ENCODE measurements at regions not wholly inside any gene's neighbourhood (a gene's known extent, or its start where the extent isn't known, plus 50 kb on each side); places are given as distances from the start of the nearest gene placed in this dataset.

DNA sequence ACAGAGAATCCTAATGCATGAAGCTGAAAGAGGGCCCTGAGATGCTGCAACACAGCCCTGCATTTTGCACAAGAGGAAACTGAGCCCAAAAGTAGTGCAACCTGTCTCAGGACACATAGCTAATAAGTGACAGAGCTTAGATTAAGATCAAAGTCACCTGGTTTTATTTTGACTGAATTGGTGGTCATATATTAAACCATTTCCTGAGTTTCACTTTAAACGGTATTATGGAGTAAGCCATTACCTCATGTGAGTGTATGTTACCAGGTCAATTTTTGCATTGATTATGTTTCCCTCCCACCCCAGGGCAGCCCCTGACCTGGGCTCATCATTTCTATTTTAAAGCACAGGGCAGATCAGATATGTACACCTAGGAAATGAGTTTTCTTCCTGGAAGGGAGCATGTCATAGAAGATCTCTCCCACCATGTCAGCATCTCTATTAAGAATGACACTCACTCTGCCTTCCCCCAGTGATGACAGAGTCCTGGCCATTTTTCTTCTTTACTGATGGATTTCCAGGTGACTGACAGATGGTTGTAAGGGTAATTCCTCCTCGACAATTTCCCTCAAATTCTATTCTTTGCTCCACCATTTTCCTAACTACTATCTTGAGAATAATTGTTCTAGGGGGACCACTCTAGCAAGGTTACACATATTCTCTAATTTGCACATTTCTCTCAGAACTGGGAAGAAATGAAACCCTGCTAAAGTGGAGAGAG lies 441.3 kb upstream of the SLC14A2 start:
- in situ Hi-C loops (cut with MboI; ENCODE audit: low sequenced_read_pairs) = no loop called here
- Histone ChIP-seq H3K27me3 (ENCODE audit: control insufficient read depth, insufficient read depth, low read length) (no peaks in the 10 kb centered on the region; the same call in 1 of the 2 replicates), H4K20me1 (ENCODE audit: insufficient read depth, low read length) (no peaks in the 10 kb centered on the region; the same call in 1 of the 2 replicates), H3K23ac (ENCODE audit: low read depth, low read length) (no peak overlapping the region), H3K9me3 (ENCODE audit: control insufficient read depth, insufficient read depth, low read length) (no peaks in the 10 kb centered on the region), H4K5ac (ENCODE audit: low read depth, low read length) (no peak overlapping the region), H2BK120ac (ENCODE audit: low read depth, low read length) (no peak overlapping the region), H2AK9ac (replicated peaks; ENCODE audit: low read depth, low read length, poor library complexity) (no peak overlapping the region), H3K9ac (ENCODE audit: low read depth, low read length) (no peak overlapping the region), H3K9me1 (ENCODE audit: insufficient read depth, low read length) (peaks cover 4% of the 10 kb centered on the region), H3K4me2 (ENCODE audit: low read depth, low read length) (no peak overlapping the region), H2AK5ac (ENCODE audit: low read depth, low read length) (no peak overlapping the region), H3K4me1 (ENCODE audit: control insufficient read depth, insufficient read depth, low read length) (peaks cover 5% of the 10 kb centered on the region), H3K18ac (ENCODE audit: low read depth, low read length) (no peak overlapping the region), H2BK5ac (ENCODE audit: low read depth, low read length, poor library complexity, severe bottlenecking) (no peak overlapping the region), H4K91ac (ENCODE audit: insufficient read depth, low read depth, low read length) (no peak overlapping the region), H3K14ac (replicated peaks; ENCODE audit: low read depth, low read length) (no peak overlapping the region), H2AFZ (replicated peaks; ENCODE audit: low read length, poor library complexity) (no peak overlapping the region), H2BK15ac (ENCODE audit: low read depth, low read length) (no peak overlapping the region), H3K4me3 (ENCODE audit: insufficient read depth, low read depth, low read length) (no peak overlapping the region), H3K4ac (ENCODE audit: low read depth, low read length) (no peak overlapping the region), H3K56ac (ENCODE audit: extremely low read depth, insufficient read depth, low read length) (no peak overlapping the region), H4K8ac (ENCODE audit: low read depth in 2 of 2, low read length in 2 of 2) (no peak overlapping the region), H3K79me1 (ENCODE audit: low read depth in 1 of 2, low read length in 2 of 2) (no peaks in the 10 kb centered on the region), H3K36me3 (ENCODE audit: control insufficient read depth, insufficient read depth, low read length) (no peaks in the 10 kb centered on the region), H2BK20ac (ENCODE audit: low read depth, low read length) (no peak overlapping the region), H3K27ac (ENCODE audit: insufficient read depth, low read length) (no peak overlapping the region)
- no CpG with 5 or more reads among the region's 2 CpGs for WGBS, 2 experiments (ENCODE audit: extremely low coverage in 2 of 2, insufficient read length in 1 of 2)
- ATAC-seq (ENCODE audit: low read depth) (no peak), DNase-seq (no peak)
- POLR2A ChIA-PET (ENCODE audit: unreplicated experiment) = no interaction called here
- BruUV-seq (replicated peaks) = no TSS peak
- TF ChIP-seq MXI1 (IDR thresholded peaks at IDR 0.05; ENCODE audit: borderline replicate concordance, low read depth, low read length) (no peak), MAFK (IDR thresholded peaks at IDR 0.05; ENCODE audit: low read depth, low read length) (no peak), CHD1 (IDR thresholded peaks at IDR 0.05; ENCODE audit: low read depth, low read length) (no peak), BHLHE40 (IDR thresholded peaks at IDR 0.05; ENCODE audit: low read depth, low read length) (no peak), POLR2A (IDR thresholded peaks at IDR 0.05; ENCODE audit: low read depth, low read length) (no peak), SMC3 (IDR thresholded peaks at IDR 0.05; ENCODE audit: low read depth, low read length) (no peak), NFE2L2 (IDR thresholded peaks at IDR 0.05; ENCODE audit: low read depth, low read length) (no peak)
- TF ChIP-seq, protein P1, sequence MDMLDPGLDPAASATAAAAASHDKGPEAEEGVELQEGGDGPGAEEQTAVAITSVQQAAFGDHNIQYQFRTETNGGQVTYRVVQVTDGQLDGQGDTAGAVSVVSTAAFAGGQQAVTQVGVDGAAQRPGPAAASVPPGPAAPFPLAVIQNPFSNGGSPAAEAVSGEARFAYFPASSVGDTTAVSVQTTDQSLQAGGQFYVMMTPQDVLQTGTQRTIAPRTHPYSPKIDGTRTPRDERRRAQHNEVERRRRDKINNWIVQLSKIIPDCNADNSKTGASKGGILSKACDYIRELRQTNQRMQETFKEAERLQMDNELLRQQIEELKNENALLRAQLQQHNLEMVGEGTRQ (IDR thresholded peaks at IDR 0.05; ENCODE audit: low read depth, low read length) = no peak
- TF ChIP-seq, protein P2, sequence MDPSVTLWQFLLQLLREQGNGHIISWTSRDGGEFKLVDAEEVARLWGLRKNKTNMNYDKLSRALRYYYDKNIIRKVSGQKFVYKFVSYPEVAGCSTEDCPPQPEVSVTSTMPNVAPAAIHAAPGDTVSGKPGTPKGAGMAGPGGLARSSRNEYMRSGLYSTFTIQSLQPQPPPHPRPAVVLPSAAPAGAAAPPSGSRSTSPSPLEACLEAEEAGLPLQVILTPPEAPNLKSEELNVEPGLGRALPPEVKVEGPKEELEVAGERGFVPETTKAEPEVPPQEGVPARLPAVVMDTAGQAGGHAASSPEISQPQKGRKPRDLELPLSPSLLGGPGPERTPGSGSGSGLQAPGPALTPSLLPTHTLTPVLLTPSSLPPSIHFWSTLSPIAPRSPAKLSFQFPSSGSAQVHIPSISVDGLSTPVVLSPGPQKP (IDR thresholded peaks at IDR 0.05; ENCODE audit: borderline replicate concordance, low read depth, low read length) = no peak
- dilution Hi-C loops (cut with HindIII; ENCODE audit: low sequenced_read_pairs, unreplicated experiment) = no loop called here
- intact Hi-C loops (cut with micrococcal nuclease) = no loop called here
- CTCF ChIA-PET = no interaction called here

Data from IMR-90 (cell line).